GM12892 (cell line): ENCODE measurements at regions not wholly inside any gene's neighbourhood (a gene's known extent, or its start where the extent isn't known, plus 50 kb on each side); places are given as distances from the start of the nearest gene placed in this dataset.

Experiments
- DNase-seq: peaks from one replicate; pipeline ENCODE4 v3.0.0; 2011; ENCODE audit not compliant: insufficient read length
- FAIRE-seq: peaks from 2 replicates; lab custom pipeline; 2011; peaks lifted over from hg19 to GRCh38; lab: Jason Lieb, UNC
- POLR2A ChIP-seq: IDR thresholded peaks from 2 replicates; pipeline ENCODE4 v1.6.1; 2011; ENCODE audit warnings: low read depth, low read length, control low read depth
- POLR2AphosphoS5 ChIP-seq: IDR thresholded peaks from 2 replicates; pipeline ENCODE4 v1.6.1; 2011; ENCODE audit warnings: low read depth, low read length, control low read depth
- TAF1 ChIP-seq: IDR thresholded peaks from 2 replicates; pipeline ENCODE4 v1.6.1; 2011; ENCODE audit warnings: low read depth, mild to moderate bottlenecking, control low read depth, low read length, borderline replicate concordance

DNA sequence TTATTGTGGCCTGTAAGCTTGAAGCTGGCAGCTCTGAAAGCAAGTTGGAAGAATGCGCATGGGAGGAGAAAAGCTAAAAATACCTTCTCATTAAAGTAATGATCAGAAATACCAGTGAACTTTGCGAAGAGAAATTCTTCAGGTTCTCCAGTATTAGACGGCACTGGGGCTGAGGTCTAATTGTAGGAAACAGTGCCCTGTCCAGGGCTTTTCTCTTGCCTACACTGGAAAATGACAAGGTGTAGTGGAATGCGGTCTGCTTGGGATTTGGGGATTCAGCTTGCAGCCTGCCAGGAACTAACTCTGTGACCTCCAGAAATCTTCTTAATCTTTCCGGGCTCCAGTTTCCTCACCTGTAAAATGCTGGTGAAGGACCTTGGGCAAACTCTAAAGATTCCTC lies 53.3 kb upstream of the KCNJ16 start:
- no peak for TF ChIP-seq TAF1
- no peak for TF ChIP-seq POLR2AphosphoS5
- no peak for TF ChIP-seq POLR2A
- FAIRE-seq (no peak), DNase-seq (no peak)

DNA sequence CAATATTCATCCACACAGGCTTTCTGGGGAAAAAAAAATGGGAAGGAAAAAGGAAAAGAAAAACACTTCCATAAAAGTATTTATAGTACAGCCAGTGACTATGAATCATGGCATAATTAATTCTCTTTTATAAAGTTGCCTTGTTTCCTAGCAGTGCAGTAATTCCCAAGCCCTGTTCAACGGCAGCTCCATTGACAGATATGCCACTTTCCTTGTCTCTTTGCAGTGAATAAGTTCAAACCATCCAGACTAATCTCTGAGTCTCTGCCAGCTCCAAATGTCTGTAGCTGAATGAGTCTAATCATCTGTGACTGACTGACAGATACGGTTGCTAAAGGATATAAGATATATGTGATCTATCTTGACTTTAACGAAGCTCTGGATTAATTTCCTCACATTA lies 52.9 kb upstream of the KCNJ16 start:
- no peak for DNase-seq
- no peak for TF ChIP-seq POLR2A
- no peak for FAIRE-seq

DNA sequence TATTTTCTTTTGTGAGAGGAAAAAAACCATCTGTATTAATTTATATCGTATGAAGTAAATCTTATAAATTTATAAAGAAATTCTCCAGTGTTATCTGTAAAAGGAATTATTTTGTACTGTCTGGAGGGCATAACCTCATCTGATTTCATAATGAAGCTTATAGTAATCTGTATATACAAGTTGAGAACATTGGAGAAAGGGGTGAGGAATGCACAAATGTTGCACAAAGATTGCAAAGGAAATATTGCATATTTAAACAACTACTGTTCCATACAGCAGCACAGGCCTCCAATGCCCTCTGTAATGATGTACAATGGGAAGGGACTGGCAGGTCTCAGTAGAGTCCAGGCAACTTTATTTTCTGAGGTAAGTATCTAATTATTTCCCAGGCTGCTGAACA lies 50.8 kb upstream of the KCNJ16 start:
- DNase-seq (no peak), FAIRE-seq (no peak)
- TF ChIP-seq TAF1 (no peak), POLR2AphosphoS5 (no peak), POLR2A (no peak)
